Glutamatergic neuron (in vitro differentiated cells): ENCODE measurements at regions not wholly inside any gene's neighbourhood (a gene's known extent, or its start where the extent isn't known, plus 50 kb on each side); places are given as distances from the start of the nearest gene placed in this dataset.

ENCODE experiments used
- DNase-seq: peaks from one replicate; pipeline ENCODE4 v3.0.0; 2022
- H3K27ac Mint-ChIP-seq: one replicate; pipeline ENCODE4 v1.8.0; 2020; ENCODE audit warnings: mild to moderate bottlenecking, mixed read lengths, inconsistent platforms; ENCODE audit not compliant: unreplicated experiment
- H3K27me3 Mint-ChIP-seq: one replicate; pipeline ENCODE4 v1.8.0; 2020; ENCODE audit warnings: mild to moderate bottlenecking, moderate library complexity, mixed read lengths, inconsistent platforms; ENCODE audit not compliant: unreplicated experiment
- H3K36me3 Mint-ChIP-seq: one replicate; pipeline ENCODE4 v1.8.0; 2020; ENCODE audit warnings: mild to moderate bottlenecking, mixed read lengths, inconsistent platforms; ENCODE audit not compliant: unreplicated experiment
- H3K4me1 Mint-ChIP-seq: one replicate; pipeline ENCODE4 v1.8.0; 2020; ENCODE audit warnings: mild to moderate bottlenecking, low read depth, mixed read lengths, inconsistent platforms; ENCODE audit not compliant: unreplicated experiment
- H3K4me3 Mint-ChIP-seq: one replicate; pipeline ENCODE4 v1.8.0; 2020; ENCODE audit warnings: mild to moderate bottlenecking, mixed read lengths, inconsistent platforms; ENCODE audit not compliant: unreplicated experiment
- H3K9me3 Mint-ChIP-seq: one replicate; pipeline ENCODE4 v1.8.0; 2020; ENCODE audit warnings: mild to moderate bottlenecking, moderate library complexity, mixed read lengths, inconsistent platforms; ENCODE audit not compliant: unreplicated experiment
- TF ChIP-seq, protein P1 (sequence below): fragments of 200-600 bp; sonication (generic); IDR thresholded peaks from one replicate; pipeline ENCODE4 v1.5.0; 2021; ENCODE audit not compliant: partially characterized antibody, unreplicated experiment

DNA sequence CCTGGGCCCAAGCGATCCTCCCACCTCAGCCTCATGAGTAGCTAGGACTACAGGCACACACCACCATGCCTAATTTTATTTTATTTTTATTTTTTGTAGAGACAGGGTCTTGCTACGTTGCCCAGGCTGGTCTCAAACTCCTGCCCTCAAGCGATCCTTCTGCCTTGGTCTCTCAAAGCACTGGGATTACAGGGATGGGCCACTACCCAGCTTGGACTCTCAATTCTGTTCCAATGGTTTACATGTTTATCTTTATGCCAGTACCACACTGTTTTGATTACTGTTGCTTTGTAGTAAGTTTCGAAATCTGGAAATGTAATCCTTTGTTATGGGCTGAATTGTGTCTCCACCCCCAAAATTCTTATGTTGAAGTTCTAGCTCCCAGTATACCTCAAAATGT, 88.4 kb upstream of the TARDBP start:
- H3K27ac Mint-ChIP-seq, result no peak overlapping the region
- H3K9me3 Mint-ChIP-seq, result peaks cover 2% of the 10 kb centered on the region
- no peak overlapping the region for H3K4me3 Mint-ChIP-seq
- H3K36me3 Mint-ChIP-seq, result no peaks in the 10 kb centered on the region
- H3K4me1 Mint-ChIP-seq, result no peaks in the 10 kb centered on the region
- TF ChIP-seq, protein P1, sequence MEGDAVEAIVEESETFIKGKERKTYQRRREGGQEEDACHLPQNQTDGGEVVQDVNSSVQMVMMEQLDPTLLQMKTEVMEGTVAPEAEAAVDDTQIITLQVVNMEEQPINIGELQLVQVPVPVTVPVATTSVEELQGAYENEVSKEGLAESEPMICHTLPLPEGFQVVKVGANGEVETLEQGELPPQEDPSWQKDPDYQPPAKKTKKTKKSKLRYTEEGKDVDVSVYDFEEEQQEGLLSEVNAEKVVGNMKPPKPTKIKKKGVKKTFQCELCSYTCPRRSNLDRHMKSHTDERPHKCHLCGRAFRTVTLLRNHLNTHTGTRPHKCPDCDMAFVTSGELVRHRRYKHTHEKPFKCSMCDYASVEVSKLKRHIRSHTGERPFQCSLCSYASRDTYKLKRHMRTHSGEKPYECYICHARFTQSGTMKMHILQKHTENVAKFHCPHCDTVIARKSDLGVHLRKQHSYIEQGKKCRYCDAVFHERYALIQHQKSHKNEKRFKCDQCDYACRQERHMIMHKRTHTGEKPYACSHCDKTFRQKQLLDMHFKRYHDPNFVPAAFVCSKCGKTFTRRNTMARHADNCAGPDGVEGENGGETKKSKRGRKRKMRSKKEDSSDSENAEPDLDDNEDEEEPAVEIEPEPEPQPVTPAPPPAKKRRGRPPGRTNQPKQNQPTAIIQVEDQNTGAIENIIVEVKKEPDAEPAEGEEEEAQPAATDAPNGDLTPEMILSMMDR, result no peak
- H3K27me3 Mint-ChIP-seq, result peaks cover 2% of the 10 kb centered on the region
- no peak for DNase-seq

DNA sequence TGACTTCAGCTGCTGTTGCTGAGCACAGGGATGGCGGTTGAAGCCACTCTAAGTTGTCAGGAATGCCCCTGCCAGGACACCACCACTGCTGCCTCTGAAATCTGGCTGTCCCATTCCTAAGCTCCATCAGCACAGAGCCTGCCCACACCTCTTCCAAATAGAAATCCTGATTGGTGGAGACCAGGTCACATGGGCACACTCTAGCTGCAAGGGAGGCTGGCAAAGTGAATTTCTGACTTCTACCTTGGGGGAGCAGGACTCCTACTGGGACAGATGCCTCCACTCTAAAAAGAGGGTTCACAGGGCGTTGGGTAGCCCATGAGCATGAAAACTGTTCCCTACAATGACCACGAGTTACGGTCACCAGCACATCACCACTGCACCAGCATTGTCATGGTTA, 83.8 kb upstream of the TARDBP start:
- no peak for DNase-seq
- H3K4me3 Mint-ChIP-seq, result no peak overlapping the region
- H3K27me3 Mint-ChIP-seq, result peaks cover 3% of the 10 kb centered on the region
- H3K9me3 Mint-ChIP-seq, result peaks cover 2% of the 10 kb centered on the region
- H3K36me3 Mint-ChIP-seq, result no peaks in the 10 kb centered on the region
- H3K27ac Mint-ChIP-seq, result no peak overlapping the region
- TF ChIP-seq, protein P1, result no peak
- H3K4me1 Mint-ChIP-seq, result no peaks in the 10 kb centered on the region

DNA sequence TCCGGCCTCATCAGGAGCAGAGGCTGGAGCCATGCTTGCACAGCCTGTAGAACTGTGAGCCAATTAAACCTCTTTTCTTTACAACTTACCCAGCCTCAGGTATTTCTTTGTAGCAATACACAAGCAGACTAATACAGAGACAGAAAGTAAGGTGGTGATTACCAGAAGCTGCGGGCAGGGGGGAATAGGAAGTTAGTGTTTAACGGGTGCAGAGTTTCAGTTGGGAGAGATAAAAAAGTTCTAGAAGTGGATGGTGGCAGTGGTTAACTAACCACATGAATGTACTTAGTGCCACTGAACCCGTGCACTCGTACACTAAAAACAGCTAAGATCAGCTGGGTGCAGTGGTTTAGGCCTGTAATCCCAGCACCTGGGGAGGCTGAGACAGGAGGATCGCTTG, 80.4 kb upstream of the TARDBP start:
- TF ChIP-seq, protein P1, result no peak
- no peak overlapping the region for H3K4me3 Mint-ChIP-seq

DNA sequence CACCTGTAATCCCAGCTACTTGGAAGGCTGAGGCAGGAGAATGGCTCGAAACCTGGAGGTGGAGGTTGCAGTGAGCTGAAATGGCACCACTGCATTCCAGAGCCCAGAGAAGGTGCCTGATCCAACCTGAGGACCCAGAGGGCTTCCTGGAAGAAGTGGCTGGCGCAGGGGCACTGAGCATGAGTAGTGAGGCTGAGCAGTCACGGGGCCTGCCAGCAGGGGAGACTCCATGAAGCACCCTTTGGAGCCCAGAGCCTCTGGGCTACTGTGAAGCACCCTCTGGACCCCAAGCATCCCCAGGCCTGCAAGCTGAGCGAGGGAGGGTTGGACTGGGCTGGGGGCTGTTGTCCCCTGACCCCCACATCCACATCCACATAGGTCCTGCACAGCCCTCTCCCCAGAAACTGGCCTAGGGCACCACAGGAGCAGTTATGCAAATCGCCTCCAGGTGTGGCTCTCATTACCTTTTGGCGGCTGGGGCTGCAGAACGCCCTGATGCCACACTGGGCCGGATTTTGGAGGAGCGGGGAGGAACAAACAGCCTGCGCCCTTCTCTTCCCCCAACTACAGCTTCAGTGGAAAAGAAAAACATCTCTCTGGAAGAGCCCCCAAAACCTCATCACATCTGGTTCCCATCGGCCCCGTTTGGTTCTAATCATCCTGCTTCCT, 78.2 kb upstream of the TARDBP start:
- no peak overlapping the region for H3K4me3 Mint-ChIP-seq
- no peak for DNase-seq
- H3K4me1 Mint-ChIP-seq, result no peaks in the 10 kb centered on the region
- no peaks in the 10 kb centered on the region for H3K36me3 Mint-ChIP-seq
- H3K9me3 Mint-ChIP-seq, result no peaks in the 10 kb centered on the region
- no peak overlapping the region for H3K27ac Mint-ChIP-seq
- H3K27me3 Mint-ChIP-seq, result peaks cover 6% of the 10 kb centered on the region
- TF ChIP-seq, protein P1, result no peak

More for the DNA sequence above, 80.4 kb upstream of the TARDBP start:
- H3K9me3 Mint-ChIP-seq, result peaks cover 2% of the 10 kb centered on the region
- H3K4me1 Mint-ChIP-seq, result no peaks in the 10 kb centered on the region
- DNase-seq, result no peak
- H3K27me3 Mint-ChIP-seq, result peaks cover 3% of the 10 kb centered on the region
- no peaks in the 10 kb centered on the region for H3K36me3 Mint-ChIP-seq
- H3K27ac Mint-ChIP-seq, result no peak overlapping the region

DNA sequence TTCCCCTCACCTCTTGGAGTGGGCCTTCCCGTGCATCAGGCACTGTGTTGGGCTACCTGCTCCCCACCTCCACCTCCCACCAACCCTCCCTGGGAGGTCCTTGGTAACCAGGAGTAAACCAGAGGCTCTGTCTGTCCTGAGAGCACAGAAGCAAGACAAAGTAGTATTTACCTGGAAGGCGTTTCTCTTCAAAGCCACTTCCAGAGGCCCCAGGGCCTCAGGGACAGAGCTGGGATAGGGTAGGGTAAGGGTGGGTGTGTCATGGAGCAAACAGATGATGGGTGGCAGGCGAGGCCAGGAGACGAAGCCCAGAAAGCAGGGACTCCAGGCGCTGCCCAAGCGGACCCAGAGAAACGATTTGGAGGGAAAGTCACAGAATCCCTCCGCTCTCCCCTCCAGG, 77.2 kb upstream of the TARDBP start:
- no peak for DNase-seq
- TF ChIP-seq, protein P1, result no peak
- H3K4me3 Mint-ChIP-seq, result no peak overlapping the region

More for the DNA sequence above, 77.2 kb upstream of the TARDBP start:
- Mint-ChIP-seq H3K27me3 (peaks cover 3% of the 10 kb centered on the region), H3K27ac (no peak overlapping the region), H3K4me1 (no peaks in the 10 kb centered on the region), H3K9me3 (no peaks in the 10 kb centered on the region), H3K36me3 (no peaks in the 10 kb centered on the region)
